DMS 273 (cell line): ENCODE measurements at regions not wholly inside any gene's neighbourhood (a gene's known extent, or its start where the extent isn't known, plus 50 kb on each side); places are given as distances from the start of the nearest gene placed in this dataset.

Source experiments
- DNase-seq: peaks from one replicate; lab custom pipeline; 2025; ENCODE audit not compliant: unreplicated experiment; lab: John Stamatoyannopoulos, UW

DNA sequence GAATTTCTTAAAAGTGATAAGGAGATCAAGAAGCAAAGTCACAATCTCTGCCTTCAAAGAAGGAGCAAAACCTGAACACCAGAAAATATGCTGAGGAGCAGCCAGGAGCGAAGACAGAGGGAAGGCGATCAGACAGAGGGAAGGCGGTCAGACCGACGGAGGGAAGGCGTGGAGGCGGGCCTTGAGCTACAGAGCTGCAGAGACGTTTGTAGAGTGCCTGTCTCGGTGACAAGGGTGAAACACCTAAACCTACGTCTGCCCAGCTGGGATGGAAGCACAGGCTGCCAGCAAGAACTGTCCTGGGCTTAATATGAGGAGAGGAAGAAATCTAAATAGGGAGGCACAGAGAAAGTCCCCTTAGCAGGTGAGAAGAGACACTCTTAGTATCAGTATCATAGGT lies 476.0 kb downstream of the OCA2 start:
- DNase-seq = no peak

- DNase-seq = no peak
Observed at GRCh38 chr15:27622371-27622770, 476.7 kb downstream of the OCA2 start.

DNA sequence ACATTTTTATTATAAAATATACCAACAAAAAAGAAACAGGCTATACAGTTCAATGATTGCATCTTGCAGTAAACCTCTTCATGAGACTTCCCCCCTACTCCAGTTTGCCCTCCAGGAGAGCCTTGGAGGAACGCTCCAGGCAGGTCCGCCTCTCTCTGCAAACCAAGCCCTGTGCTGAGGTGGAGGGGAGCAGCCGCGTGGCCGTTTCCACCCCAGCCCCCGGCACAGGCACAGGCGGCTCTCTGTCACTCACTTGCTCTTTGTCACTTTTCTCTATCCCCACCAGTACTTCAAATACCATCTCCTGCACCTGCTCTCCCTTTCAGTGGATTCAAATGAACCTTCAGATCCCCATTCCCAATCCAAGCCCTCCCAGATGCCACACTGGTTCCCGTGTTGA lies 479.9 kb downstream of the OCA2 start:
- no peak for DNase-seq

DNA sequence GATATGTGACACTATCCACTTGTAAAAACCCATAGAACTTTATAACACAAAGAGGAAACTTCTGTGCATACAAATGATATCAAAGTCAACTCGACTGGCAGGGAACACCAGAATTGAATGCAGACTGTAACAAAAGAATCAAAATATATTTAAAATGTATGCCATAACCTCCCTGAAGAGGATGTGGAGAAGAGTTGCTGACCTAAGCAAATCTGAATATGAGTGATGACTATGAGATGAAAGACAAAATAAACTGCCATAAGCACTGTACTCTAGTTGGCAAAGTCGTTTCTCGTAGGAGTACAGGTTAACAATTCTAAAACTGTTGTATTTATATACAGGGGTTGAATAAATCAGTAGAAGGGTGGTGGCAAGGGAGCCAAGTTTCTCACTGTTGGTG lies 482.1 kb downstream of the OCA2 start:
- no peak for DNase-seq

DNA sequence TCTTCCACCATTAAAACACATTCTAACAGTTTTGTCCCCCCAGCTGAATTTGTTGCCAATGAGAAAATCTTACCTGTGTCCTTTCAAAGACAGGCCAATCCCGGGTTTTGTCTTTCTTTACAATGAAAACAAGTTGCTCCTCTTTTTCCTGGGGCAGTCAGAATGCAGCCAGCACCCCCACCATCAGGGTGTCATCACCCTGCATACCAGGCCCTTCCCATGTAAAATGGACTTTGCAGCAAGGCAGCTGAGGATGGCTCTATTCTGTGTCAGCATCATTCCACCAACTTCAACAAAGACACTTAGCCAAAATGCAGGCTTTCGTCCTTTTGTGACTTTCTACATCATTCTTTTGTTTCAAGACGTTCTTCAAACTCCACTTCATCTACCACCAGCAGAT lies 490.9 kb downstream of the OCA2 start:
- no peak for DNase-seq

DNA sequence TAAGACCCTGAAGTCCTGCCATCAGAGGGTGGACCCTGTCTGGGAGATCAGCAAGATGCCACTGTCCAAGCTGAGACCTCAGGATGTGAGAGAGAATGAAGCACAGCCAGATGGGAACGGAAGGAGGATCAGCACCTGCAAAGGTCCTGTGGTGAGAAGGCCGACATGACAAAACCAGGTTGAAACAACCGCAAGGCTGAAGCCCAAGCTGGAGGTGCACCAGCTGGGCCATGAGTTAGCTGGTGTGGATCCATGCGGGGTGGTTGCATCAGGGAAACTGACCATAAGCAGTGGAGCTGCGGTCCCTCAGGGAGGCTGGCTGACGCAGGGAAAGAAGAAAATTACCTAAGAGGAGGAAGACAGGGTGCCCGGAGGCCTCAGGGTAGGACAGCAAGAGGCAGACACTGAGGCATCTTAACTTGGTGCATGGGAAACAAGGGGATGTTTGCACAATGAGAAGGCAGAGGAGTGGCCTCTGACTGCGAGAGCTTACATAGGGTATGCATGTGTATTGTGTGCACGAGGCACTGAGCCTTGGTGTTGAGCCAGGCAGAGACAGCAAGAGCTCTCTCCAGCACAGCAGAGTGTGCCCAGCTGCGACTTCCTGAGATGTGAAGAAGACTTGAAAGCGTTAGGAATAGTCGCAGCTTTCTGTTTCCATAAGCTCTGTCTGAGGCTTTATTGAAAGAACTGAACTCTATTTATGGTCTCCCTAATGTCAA lies 497.7 kb downstream of the OCA2 start:
- no peak for DNase-seq

DNA sequence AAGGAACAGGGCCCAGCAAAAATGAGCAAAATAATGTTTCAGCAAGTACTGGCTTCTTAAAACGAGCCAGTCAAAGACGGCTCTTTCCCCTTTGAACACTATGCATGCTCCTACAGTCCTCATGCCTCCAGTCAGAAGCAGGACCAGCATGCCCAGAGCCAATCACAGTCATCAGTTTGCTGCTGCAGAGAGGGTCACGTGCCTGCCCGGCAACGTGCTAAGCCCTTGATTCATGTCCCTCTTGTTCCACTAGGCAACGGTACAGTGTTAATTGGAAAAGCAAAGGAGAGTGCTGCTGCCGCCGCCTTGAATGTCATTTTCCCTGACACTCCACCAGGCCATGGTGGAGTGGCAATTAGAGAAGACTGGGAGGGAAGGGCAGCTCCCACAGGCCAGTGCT lies 500.1 kb downstream of the OCA2 start:
- DNase-seq = no peak

DNA sequence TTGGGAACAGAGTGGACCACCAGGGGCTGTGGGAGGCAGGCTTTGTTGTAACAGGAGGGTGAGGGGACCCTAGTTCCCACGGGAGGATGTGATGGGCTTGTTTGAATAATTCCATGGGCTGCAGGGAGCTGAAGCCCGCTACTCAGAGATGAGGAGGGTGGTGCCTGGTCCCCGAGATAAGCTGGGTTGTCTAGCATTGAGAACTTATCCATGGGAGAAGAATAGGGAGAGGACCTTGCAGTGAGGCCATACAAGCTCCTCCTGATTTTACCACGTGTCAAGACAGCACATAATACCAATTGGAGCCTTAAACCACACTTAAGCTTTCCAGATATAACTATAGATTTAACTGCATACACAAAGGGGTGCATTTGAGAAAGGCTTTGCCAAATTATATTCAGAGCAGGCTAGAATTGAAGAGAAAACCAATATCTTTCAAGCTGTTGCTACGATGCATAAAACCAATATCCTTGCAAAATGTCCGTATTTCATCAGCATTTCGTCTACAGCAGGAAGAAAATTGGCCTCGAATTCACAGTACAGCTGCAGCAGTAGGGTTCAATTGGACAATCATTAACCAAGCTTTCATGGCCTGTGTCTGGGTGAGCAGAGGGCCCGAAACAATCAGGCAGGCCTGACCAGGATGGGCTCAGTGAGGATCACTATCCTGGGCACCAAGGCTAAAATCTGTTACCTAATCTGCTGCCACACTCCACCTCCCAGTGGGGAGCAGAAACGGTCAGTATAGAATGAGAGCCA lies 500.7 kb downstream of the OCA2 start:
- DNase-seq = no peak

- DNase-seq = no peak
Observed at GRCh38 chr15:27595211-27595610, 503.9 kb downstream of the OCA2 start.

DNA sequence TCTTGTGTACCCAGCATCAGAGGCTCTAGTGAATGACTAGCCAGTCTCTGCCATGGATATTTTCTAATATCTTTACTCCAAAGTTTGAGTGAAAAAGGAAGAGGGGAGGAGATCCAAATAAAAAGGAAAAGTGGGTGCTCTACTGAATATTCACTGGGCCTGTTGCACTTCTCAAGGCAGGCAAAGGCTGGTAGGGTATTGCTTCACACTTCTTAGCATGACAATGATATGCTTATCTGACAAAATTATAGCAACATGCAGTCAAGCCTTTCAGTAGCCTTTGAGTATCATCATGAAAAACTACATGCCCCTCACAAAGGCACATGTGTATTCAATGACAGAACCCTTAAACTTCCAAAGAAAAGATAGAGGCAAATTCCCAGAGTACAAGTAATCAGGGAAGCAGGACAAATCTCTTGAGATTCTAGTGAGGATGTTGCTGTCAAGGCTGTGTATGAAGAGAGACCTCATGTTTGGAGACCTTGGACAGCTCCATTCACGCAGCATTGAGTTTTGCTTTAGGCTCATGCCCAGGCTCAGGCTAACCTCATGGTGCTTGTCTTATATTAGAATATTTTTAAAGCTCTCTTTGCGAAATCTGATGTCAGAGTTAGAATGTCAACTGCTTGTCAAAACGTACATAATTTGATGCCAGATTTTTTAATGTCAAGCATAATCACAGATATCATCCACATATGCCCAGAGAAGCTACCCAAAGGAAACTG lies 506.9 kb downstream of the OCA2 start:
- no peak for DNase-seq
